Suprapubic skin (tissue), 4 donors: ENCODE measurements at regions not wholly inside any gene's neighbourhood (a gene's known extent, or its start where the extent isn't known, plus 50 kb on each side); places are given as distances from the start of the nearest gene placed in this dataset.

Experiments used
- CTCF ChIP-seq, 2 donors: fragments of 200-600 bp in 1 of 2; fragments of 450-650 bp in 1 of 2; sonication (generic) in 1 of 2; IDR thresholded peaks; one replicate each; pipeline ENCODE4 v1.5.1; 2016 to 2019; ENCODE audit warnings: antibody characterized with exemption in 2 of 2, mild to moderate bottlenecking in 1 of 2, moderate library complexity in 1 of 2
- POLR2A ChIP-seq, 2 donors: fragments of 450-650 bp; IDR thresholded peaks; one replicate each; pipeline ENCODE4 v1.6.1; 2017; ENCODE audit warnings: antibody characterized with exemption in 2 of 2, mild to moderate bottlenecking in 2 of 2, moderate library complexity in 2 of 2
- POLR2AphosphoS5 ChIP-seq, 3 donors: sonication (generic); formaldehyde crosslinking; IDR thresholded peaks; one replicate each; pipeline ENCODE4 v1.6.1; 2017; ENCODE audit warnings: antibody characterized with exemption in 3 of 3

- TF ChIP-seq POLR2AphosphoS5 (IDR thresholded peaks at IDR 0.05) (no peak), POLR2A (IDR thresholded peaks at IDR 0.05) (no peak), CTCF (IDR thresholded peaks at IDR 0.05) (no peak)
Measured at GRCh38 chr3:158906749-158907148, 104.9 kb downstream of the MFSD1 start.
